ENCODE measurements at regions not wholly inside any gene's neighbourhood (a gene's known extent, or its start where the extent isn't known, plus 50 kb on each side); places are given as distances from the start of the nearest gene placed in this dataset.

DNA sequence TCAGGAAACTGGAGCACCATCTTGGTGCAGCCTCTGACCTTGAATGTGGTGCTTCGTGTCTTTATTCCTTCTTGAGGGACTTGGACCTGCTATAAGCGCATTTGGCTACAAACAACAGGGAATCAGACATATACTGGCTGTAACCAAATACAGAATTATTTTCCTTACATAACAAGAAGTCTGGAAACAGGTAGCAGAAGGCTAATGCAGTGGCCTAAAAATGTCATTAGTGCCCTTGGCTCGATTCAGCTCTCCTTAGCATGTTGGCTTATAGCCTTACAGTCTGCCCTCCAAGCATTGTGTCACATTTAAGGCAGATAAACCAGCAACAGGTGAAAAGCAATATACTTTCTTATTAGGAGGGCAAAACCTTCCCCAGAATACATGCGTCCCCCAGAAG is 655.4 kb downstream of the XIRP2 start:
- Histone ChIP-seq H3K9me3 (no peaks in the 10 kb centered on the region), H3K27me3 (no peaks in the 10 kb centered on the region), H3K4me3 (no peak overlapping the region), H3K4me1 (no peaks in the 10 kb centered on the region), H3K27ac (no peak overlapping the region), H3K36me3 (no peaks in the 10 kb centered on the region)
- intact Hi-C loops (cut with DNase I): no loop called here
- DNase-seq (no peak), ATAC-seq (no peak)
- TF ChIP-seq, protein P1, sequence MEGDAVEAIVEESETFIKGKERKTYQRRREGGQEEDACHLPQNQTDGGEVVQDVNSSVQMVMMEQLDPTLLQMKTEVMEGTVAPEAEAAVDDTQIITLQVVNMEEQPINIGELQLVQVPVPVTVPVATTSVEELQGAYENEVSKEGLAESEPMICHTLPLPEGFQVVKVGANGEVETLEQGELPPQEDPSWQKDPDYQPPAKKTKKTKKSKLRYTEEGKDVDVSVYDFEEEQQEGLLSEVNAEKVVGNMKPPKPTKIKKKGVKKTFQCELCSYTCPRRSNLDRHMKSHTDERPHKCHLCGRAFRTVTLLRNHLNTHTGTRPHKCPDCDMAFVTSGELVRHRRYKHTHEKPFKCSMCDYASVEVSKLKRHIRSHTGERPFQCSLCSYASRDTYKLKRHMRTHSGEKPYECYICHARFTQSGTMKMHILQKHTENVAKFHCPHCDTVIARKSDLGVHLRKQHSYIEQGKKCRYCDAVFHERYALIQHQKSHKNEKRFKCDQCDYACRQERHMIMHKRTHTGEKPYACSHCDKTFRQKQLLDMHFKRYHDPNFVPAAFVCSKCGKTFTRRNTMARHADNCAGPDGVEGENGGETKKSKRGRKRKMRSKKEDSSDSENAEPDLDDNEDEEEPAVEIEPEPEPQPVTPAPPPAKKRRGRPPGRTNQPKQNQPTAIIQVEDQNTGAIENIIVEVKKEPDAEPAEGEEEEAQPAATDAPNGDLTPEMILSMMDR (IDR thresholded peaks at IDR 0.05): no peak

DNA sequence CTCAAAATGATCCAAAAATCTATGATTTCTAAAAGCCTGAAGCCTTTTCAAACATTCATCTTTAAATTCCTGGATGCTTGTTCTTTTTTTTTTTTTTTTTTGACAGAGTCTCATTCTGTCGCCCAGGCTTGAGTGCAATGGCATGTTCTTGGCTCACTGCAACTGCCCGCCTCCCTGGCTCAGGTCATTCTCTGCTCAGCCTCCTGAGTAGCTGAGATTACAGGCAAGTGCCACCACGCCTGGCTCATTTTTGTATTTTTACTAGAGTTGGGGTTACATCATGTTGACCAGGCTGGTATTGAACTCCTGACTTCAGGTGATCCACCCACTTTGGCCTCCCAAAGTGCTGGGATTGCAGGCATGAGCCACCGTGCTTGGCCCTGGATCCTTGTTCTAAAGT is 649.5 kb downstream of the XIRP2 start:
- no peaks in the 10 kb centered on the region for H3K27me3 ChIP-seq
- TF ChIP-seq, protein P1 (IDR thresholded peaks at IDR 0.05): no peak
- intact Hi-C loops (cut with DNase I): no loop called here
- no peaks in the 10 kb centered on the region for H3K9me3 ChIP-seq
- DNase-seq (no peak), ATAC-seq (no peak)
- no peaks in the 10 kb centered on the region for H3K4me1 ChIP-seq
- H3K27ac ChIP-seq: no peak overlapping the region
- no peak overlapping the region for H3K4me3 ChIP-seq
- H3K36me3 ChIP-seq: no peaks in the 10 kb centered on the region

DNA sequence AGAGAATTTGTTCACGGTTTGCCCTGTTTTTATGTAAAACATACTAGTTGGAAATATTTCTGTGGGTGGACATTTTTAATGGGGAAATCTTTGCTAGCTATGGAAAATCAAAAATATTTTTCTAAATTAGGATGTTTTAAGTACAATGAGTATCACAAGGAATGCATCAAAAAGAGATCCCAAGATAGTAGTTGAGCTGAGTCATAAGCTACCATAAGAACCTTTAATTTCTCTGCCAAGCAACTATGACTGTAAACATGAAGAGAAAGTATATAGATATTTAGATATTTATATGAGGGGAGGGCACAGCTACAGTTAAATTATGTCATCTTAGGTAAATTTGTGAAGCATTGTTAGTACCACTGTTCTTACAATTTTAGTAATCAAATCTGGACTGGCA is 646.2 kb downstream of the XIRP2 start:
- H3K27me3 ChIP-seq: no peaks in the 10 kb centered on the region
- no peak overlapping the region for H3K27ac ChIP-seq
- H3K9me3 ChIP-seq: no peaks in the 10 kb centered on the region
- H3K4me3 ChIP-seq: no peak overlapping the region
- intact Hi-C loops (cut with DNase I): no loop called here
- DNase-seq: no peak
- H3K36me3 ChIP-seq: no peaks in the 10 kb centered on the region
- H3K4me1 ChIP-seq: no peaks in the 10 kb centered on the region
- no peak for ATAC-seq
- TF ChIP-seq, protein P1 (IDR thresholded peaks at IDR 0.05): no peak

DNA sequence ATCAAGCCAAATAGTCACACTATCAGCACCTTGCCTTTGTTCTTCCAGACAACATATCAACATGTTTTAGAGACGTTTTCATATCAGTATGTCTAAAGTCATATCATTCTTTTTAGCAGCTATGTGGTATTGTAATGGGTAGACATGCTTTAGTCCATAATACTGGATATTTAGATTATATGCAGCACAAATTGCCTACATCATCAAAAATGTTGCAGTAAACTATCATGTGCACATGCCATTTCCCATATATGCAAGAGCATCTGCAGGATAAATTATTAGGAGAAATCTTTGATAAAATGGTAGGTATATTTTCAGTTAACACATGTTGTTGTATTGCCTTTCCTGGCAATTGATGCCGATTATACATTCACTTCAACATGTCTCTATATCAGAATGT is 636.5 kb downstream of the XIRP2 start:
- intact Hi-C loops (cut with DNase I): no loop called here

DNA sequence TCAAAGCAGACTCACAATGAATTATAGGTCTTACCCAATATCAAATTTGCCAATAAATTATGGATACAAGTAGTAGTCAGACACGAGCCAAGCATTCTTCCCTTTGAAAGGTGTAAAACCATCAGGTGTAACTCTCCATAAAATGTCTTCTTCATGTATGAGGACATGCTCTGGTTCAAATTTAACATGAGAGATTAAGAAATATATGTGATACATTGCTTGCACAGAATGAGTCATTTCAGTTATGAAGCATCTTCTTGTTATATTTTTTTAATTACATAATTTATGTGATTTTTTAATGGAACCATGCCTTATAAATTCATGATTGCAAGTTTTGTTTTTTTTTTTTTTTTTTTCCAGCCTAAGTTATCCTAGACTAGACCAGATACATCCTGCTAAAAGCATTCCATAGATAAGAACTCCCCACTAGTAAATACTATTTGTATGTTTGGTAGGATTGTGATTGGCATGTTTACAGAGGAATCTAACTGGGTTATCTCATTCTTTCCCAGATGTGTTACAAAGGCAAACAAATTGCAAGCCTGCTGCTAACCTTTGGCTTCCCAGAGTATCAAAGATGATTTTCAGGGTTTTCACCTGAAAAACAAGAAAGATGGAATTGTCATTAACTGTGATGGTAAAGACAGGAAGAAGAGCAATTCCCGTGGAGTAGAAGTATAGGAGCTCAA is 621.9 kb downstream of the XIRP2 start:
- Histone ChIP-seq H3K27me3 (no peaks in the 10 kb centered on the region), H3K4me3 (no peak overlapping the region), H3K9me3 (no peaks in the 10 kb centered on the region), H3K27ac (no peak overlapping the region), H3K36me3 (no peaks in the 10 kb centered on the region), H3K4me1 (no peaks in the 10 kb centered on the region)
- DNase-seq (no peak), ATAC-seq (no peak)
- TF ChIP-seq, protein P1 (IDR thresholded peaks at IDR 0.05): no peak
- intact Hi-C loops (cut with DNase I): no loop called here

More for the DNA sequence above, 636.5 kb downstream of the XIRP2 start:
- Histone ChIP-seq H3K4me1 (no peaks in the 10 kb centered on the region), H3K27ac (no peak overlapping the region), H3K9me3 (no peaks in the 10 kb centered on the region), H3K36me3 (no peaks in the 10 kb centered on the region), H3K4me3 (no peak overlapping the region), H3K27me3 (no peaks in the 10 kb centered on the region)
- ATAC-seq: no peak
- TF ChIP-seq, protein P1 (IDR thresholded peaks at IDR 0.05): no peak
- no peak for DNase-seq

DNA sequence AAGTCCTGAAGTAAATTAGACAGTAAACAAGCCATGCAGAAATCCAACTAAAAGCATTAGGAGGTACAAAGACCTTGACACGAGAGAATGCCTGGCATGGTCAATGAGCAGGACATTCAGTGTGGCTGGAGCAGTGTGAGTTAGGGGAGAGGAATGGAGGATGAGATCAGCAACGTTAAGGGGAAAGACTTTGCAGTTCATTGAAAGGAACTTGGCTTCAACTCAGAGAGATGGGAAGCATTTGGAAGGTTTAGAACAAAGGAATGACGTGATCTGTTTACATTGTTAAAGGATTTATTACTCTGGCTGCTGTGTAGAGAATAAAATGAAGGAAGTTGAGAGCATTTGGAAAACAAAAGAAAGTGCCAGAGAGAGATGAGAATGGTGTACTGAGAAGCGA is 621.3 kb downstream of the XIRP2 start:
- no peaks in the 10 kb centered on the region for H3K4me1 ChIP-seq
- DNase-seq: no peak
- TF ChIP-seq, protein P1 (IDR thresholded peaks at IDR 0.05): no peak
- H3K27me3 ChIP-seq: no peaks in the 10 kb centered on the region
- no peak overlapping the region for H3K27ac ChIP-seq
- ATAC-seq: no peak
- intact Hi-C loops (cut with DNase I): no loop called here
- no peak overlapping the region for H3K4me3 ChIP-seq
- no peaks in the 10 kb centered on the region for H3K9me3 ChIP-seq
- no peaks in the 10 kb centered on the region for H3K36me3 ChIP-seq
